Left lung (tissue), 4 donors: ENCODE measurements at regions not wholly inside any gene's neighbourhood (a gene's known extent, or its start where the extent isn't known, plus 50 kb on each side); places are given as distances from the start of the nearest gene placed in this dataset.

Experiments
- ATAC-seq: fragments of 200-7000 bp; cut with Tn5 transposase; one replicate; pipeline ENCODE4 v1.9.1; 2020; ENCODE audit warnings: moderate library complexity
- DNase-seq, 4 donors: peaks; one replicate each; pipeline ENCODE4 v3.0.0-alpha.2; 2013 to 2020
- H3K27ac ChIP-seq, 2 donors: fragments of 200-600 bp; sonication (generic) in 1 of 2; one replicate each; pipeline versions ENCODE4 v1.5.0 to v1.8.0; 2020 to 2021
- H3K27me3 ChIP-seq, 2 donors: fragments of 200-600 bp; sonication (generic) in 1 of 2; one replicate each; pipeline versions ENCODE4 v1.5.0 to v1.8.0; 2020 to 2021
- H3K36me3 ChIP-seq, 2 donors: fragments of 200-600 bp; sonication (generic) in 1 of 2; one replicate each; pipeline versions ENCODE4 v1.5.0 to v1.8.0; 2020 to 2021
- H3K4me1 ChIP-seq, 2 donors: fragments of 200-600 bp; one replicate each; pipeline ENCODE4 v1.8.0; 2021
- H3K4me3 ChIP-seq, 2 donors: fragments of 200-600 bp; sonication (generic) in 1 of 2; one replicate each; pipeline versions ENCODE4 v1.5.0 to v1.8.0; 2020 to 2021; ENCODE audit warnings: mild to moderate bottlenecking in 1 of 2
- H3K9me3 ChIP-seq, 2 donors: fragments of 200-600 bp; sonication (generic) in 1 of 2; one replicate each; pipeline versions ENCODE4 v1.5.0 to v1.8.0; 2020 to 2021
- CTCF ChIP-seq, 2 donors: fragments of 200-600 bp; sonication (generic) in 1 of 2; IDR thresholded peaks; one replicate each; pipeline versions ENCODE4 v1.5.0 to v1.8.0; 2021; ENCODE audit warnings: antibody characterized with exemption in 2 of 2
- intact Hi-C, 2 donors: fragments of 100-400 bp; cut with DNase I; formaldehyde crosslinking; loops; one replicate each; pipeline versions ENCODE4 v1.11.2 to v1.14.2; 2022
- donor health status: DM: no; HTN: yes; CAD: no.
- donor health status: DM: no; HTN: no; CAD: no.

GRCh38 chr12:77494296-77494695 lies 336.4 kb upstream of the NAV3 start:
- ATAC-seq: no peak
- TF ChIP-seq CTCF (IDR thresholded peaks at IDR 0.05): no peak
- intact Hi-C loops: no loop called here
- Histone ChIP-seq H3K9me3 (no peaks in the 10 kb centered on the region), H3K4me1 (no peaks in the 10 kb centered on the region), H3K4me3 (no peak overlapping the region), H3K27me3 (no peaks in the 10 kb centered on the region), H3K27ac (no peak overlapping the region), H3K36me3 (no peaks in the 10 kb centered on the region)
- no peak for DNase-seq

GRCh38 chr12:77493302-77494168 lies 337.2 kb upstream of the NAV3 start:
- H3K4me3 ChIP-seq: no peak overlapping the region
- no peaks in the 10 kb centered on the region for H3K4me1 ChIP-seq
- no peak for TF ChIP-seq CTCF (IDR thresholded peaks at IDR 0.05)
- H3K9me3 ChIP-seq: no peaks in the 10 kb centered on the region
- no peaks in the 10 kb centered on the region for H3K27me3 ChIP-seq
- no peak overlapping the region for H3K27ac ChIP-seq
- intact Hi-C loops: no loop called here
- no peaks in the 10 kb centered on the region for H3K36me3 ChIP-seq
- ATAC-seq: no peak
- DNase-seq: no peak

GRCh38 chr12:77492536-77492935 lies 338.2 kb upstream of the NAV3 start:
- Histone ChIP-seq H3K9me3 (no peaks in the 10 kb centered on the region), H3K4me1 (no peaks in the 10 kb centered on the region), H3K36me3 (no peaks in the 10 kb centered on the region), H3K27ac (no peak overlapping the region), H3K4me3 (no peak overlapping the region), H3K27me3 (no peaks in the 10 kb centered on the region)
- TF ChIP-seq CTCF (IDR thresholded peaks at IDR 0.05): no peak
- ATAC-seq (no peak), DNase-seq (no peak)
- intact Hi-C loops: no loop called here

- ATAC-seq: no peak
- H3K27me3 ChIP-seq: no peaks in the 10 kb centered on the region
- H3K27ac ChIP-seq: no peak overlapping the region
- no peaks in the 10 kb centered on the region for H3K4me1 ChIP-seq
- H3K4me3 ChIP-seq: no peak overlapping the region
- DNase-seq: no peak
- H3K36me3 ChIP-seq: no peaks in the 10 kb centered on the region
- intact Hi-C loops: no loop called here
- TF ChIP-seq CTCF (IDR thresholded peaks at IDR 0.05): no peak
- no peaks in the 10 kb centered on the region for H3K9me3 ChIP-seq
These were observed 341.2 kb upstream of the NAV3 start for GRCh38 chr12:77489331-77489970.

- H3K36me3 ChIP-seq: no peaks in the 10 kb centered on the region
- TF ChIP-seq CTCF (IDR thresholded peaks at IDR 0.05): no peak
- H3K27ac ChIP-seq: no peak overlapping the region
- no peak for DNase-seq
- H3K4me1 ChIP-seq: no peaks in the 10 kb centered on the region
- intact Hi-C loops: no loop called here
- no peak overlapping the region for H3K4me3 ChIP-seq
- no peaks in the 10 kb centered on the region for H3K9me3 ChIP-seq
- H3K27me3 ChIP-seq: no peaks in the 10 kb centered on the region
- ATAC-seq: peak; percentile 13
These were observed 342.6 kb upstream of the NAV3 start for GRCh38 chr12:77488041-77488620.
